Inferior parietal cortex (tissue), 1 donor: ENCODE measurements at regions not wholly inside any gene's neighbourhood (a gene's known extent, or its start where the extent isn't known, plus 50 kb on each side); places are given as distances from the start of the nearest gene placed in this dataset.
"Not testable (repeated sequence)": the region's sequence is repeated elsewhere in the genome, so short reads cannot be mapped to it uniquely, and the experiment has no call there.

ENCODE experiments used
- DNase-seq: peaks from one replicate; pipeline ENCODE4 v3.0.0-alpha.2; 2016; ENCODE audit errors: extremely low spot score

- DNase-seq, result no peak
Measured at GRCh38 chr7:124247691-124248090, 214.8 kb upstream of the TMEM229A start.

GRCh38 chr7:124246262-124246863, 213.5 kb upstream of the TMEM229A start:
- DNase-seq, result no peak

- not testable (repeated sequence) for DNase-seq
Measured at GRCh38 chr7:124244469-124244868, 211.6 kb upstream of the TMEM229A start.

GRCh38 chr7:124219681-124220080, 186.8 kb upstream of the TMEM229A start:
- DNase-seq, result no peak

- no peak for DNase-seq
Measured at GRCh38 chr7:124208642-124209041, 175.8 kb upstream of the TMEM229A start.

GRCh38 chr7:124208173-124208572, 175.3 kb upstream of the TMEM229A start:
- no peak for DNase-seq

GRCh38 chr7:124205526-124205925, 172.7 kb upstream of the TMEM229A start:
- DNase-seq, result no peak

GRCh38 chr7:124202546-124202945, 169.7 kb upstream of the TMEM229A start:
- no peak for DNase-seq

GRCh38 chr7:124201768-124202349, 169.0 kb upstream of the TMEM229A start:
- no peak for DNase-seq

GRCh38 chr7:124196519-124196918, 163.7 kb upstream of the TMEM229A start:
- DNase-seq, result no peak

- DNase-seq, result no peak
Measured at GRCh38 chr7:124192885-124193284, 160.0 kb upstream of the TMEM229A start.

GRCh38 chr7:124191713-124192112, 158.8 kb upstream of the TMEM229A start:
- no peak for DNase-seq

GRCh38 chr7:124191030-124191429, 158.2 kb upstream of the TMEM229A start:
- DNase-seq, result no peak

GRCh38 chr7:124188576-124188975, 155.7 kb upstream of the TMEM229A start:
- no peak for DNase-seq

GRCh38 chr7:124187962-124188361, 155.1 kb upstream of the TMEM229A start:
- no peak for DNase-seq

- DNase-seq, result no peak
Measured at GRCh38 chr7:124183649-124184048, 150.8 kb upstream of the TMEM229A start.

GRCh38 chr7:124179641-124180040, 146.8 kb upstream of the TMEM229A start:
- no peak for DNase-seq

- no peak for DNase-seq
Measured at GRCh38 chr7:124177891-124178290, 145.0 kb upstream of the TMEM229A start.

GRCh38 chr7:124171812-124172211, 138.9 kb upstream of the TMEM229A start:
- DNase-seq, result not testable (repeated sequence)

- peak; percentile 70 for DNase-seq
Measured at GRCh38 chr7:124171068-124171467, 138.2 kb upstream of the TMEM229A start.

- DNase-seq, result no peak
Measured at GRCh38 chr7:124168616-124169015, 135.7 kb upstream of the TMEM229A start.

GRCh38 chr7:124162667-124163066, 129.8 kb upstream of the TMEM229A start:
- DNase-seq, result no peak

- DNase-seq, result peak; percentile 66
Measured at GRCh38 chr7:124155432-124156022, 122.7 kb upstream of the TMEM229A start.
